NCI-H345 (cell line): ENCODE measurements at regions not wholly inside any gene's neighbourhood (a gene's known extent, or its start where the extent isn't known, plus 50 kb on each side); places are given as distances from the start of the nearest gene placed in this dataset.

Experiments used
- DNase-seq: peaks from one replicate; lab custom pipeline; 2025; lab: John Stamatoyannopoulos, UW

DNA sequence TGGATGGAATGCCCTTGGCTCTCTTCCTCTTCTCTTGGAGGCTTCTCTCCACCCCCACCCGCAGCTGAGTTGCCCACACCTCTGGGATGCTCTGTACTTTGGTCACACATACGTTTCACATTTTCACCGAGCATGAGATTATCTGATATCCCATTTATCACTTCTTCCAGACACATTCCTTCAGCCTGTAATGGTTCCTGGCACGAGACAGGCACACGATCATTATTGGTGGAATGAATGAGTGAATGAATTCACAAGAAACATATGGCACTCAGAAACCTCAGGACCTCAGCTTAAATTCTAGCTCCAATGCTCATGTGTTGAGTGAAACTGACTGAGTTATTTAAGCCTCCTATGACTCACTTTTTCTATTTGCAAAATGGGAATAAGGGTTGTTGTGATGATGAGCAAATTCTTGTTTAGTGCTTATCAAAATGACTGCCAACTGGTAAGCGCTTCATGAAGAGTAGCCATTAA lies 242.7 kb upstream of the JUN start:
- DNase-seq, result no peak

DNA sequence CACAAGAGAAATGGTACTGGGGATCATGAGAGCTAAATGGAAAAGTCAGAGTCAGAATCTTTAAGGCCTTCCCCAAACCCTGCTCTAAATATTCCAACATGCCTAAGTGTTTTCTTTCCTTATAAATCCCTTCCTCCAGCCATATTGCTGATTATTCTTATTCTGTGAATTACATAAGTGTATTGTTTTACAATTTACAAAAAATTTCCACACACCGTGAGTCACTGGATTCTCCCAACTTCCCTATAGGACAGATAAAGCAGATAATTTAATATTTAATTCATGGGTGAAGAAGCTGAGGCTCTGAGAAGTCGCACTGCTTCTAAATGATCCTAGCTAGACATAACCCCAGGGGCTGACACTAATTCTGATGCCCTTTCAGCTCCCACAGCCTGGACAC lies 243.3 kb upstream of the JUN start:
- DNase-seq, result no peak

DNA sequence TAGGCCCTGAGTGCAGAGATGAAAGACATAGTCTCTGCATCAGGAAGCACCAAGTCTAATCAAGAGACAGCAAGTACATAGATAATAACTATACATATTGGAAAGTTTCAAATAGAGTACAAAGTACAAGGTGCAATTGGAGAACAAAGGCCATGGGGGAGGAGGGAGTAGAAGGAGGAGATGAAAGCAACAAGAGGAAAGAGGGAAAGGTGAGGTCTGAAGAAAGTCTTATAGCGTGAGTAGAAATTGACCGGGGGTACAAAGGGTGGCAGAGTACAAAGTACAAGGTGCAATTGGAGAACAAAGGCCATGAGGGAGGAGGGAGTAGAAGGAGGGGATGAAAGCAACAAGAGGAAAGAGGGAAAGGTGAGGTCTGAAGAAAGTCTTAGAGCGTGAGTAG lies 244.2 kb upstream of the JUN start:
- DNase-seq, result no peak

GRCh38 chr1:59029411-59030167 lies 245.7 kb upstream of the JUN start:
- no peak for DNase-seq

GRCh38 chr1:59032228-59032627 lies 248.4 kb upstream of the JUN start:
- DNase-seq, result no peak

DNA sequence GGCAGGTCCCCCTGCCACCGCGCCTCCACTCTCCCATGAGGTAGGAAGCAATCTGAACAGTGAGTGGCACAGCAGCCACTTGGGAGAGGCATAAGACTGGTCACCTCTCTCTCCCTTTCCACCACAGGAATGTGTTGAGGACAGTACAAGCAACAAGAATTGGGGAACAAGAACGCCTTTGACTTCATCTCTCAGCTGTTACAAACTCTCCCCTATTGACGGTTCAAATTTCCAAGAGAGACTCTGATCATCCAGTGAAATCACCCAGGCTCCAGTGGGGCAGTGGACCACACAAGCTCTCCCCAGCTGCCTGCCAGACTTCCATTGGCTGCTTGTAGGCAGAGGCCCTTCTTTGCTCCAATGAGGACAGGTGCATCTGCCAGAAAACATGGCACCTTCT lies 249.9 kb upstream of the JUN start:
- DNase-seq, result no peak

DNA sequence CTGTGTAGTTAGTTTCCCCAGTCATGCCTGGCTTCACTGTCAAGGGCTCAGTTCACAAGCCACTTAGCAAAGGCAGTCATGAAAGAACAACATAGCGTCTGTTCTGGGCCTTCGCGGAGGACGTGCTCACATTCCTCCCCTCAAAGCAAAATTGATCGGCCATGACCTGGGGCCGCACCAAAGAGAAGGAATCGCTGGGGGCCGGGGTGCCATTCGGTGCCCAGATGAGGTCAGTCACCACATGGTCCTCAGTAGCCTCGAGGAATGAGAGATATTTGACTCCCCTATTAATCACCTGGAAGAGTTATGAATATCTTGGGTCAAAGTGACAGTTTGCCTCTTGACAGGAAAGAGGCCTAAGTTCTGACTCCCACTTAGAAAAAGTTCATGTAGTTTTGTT lies 251.1 kb upstream of the JUN start:
- no peak for DNase-seq

DNA sequence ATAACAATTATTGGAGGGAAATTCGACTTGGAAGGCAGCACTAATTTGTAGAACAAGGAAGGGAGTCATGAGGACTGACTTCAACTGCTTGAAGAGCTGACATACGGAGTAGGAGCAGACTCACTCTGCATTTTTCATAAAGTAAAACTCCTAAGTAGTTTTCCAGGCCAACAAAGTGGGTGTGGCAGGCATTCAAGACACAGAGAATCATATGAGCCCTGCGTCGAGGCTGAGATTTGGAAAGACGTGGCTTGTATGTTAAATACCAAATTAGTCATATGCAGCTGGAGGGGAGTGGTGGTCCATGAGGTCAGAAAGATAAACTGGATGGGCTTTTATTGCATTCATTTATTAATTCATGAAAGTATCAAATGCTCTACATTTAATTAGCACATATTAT lies 255.7 kb upstream of the JUN start:
- DNase-seq, result no peak

GRCh38 chr1:59040486-59040885 lies 256.4 kb upstream of the FGGY start:
- DNase-seq, result no peak

DNA sequence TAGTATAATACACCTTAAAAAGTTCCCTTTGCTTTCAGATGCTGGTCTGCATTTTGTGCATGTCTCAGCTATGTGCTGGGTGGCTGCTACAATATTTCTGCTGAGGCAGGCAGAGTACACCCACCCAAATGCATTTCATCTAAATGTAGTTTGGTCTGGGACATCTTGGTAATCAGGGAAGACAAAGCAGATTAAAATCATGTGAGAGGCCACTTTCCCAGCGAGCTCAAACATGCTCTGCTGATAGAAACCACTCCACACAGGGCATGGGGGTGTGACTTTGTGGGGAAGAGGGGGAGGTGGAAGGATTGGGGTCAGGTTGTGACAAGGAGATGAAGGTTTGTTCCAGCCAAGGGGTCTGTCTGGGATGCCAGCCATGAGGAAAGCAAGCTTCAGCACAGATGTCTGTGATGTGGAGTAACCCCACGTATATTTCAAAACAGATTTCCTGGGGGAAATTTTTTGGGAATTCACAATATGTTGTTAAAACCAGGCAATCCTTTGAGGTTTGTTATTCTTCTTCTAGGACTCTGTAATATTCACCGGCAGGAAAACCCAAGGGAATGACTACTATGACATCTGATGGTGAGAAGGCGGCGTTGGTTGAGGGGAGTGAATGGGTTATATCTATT lies 255.1 kb upstream of the FGGY start:
- DNase-seq, result no peak

DNA sequence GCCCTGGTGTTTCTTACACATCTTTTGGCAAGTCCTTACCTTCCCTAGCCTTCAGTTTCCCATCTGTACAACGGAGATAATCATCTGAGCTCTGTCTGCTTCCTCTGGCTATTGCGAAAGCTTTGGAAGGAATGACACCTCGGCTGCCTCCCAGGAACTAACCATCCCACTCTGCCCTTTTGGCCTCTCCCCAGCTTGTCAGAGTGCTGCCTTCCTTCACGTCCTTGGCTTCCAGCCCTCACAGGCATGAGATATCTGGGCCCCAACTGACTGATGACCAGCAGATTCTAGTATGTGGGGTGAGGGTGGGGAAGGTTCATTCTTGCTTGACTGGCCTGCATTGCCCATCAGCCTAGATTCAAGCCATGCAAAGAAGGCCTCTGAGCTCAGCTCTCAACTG lies 253.1 kb upstream of the FGGY start:
- DNase-seq, result no peak

- no peak for DNase-seq
Observed at GRCh38 chr1:59044535-59045121, 252.3 kb upstream of the FGGY start.

GRCh38 chr1:59045137-59045536 lies 251.8 kb upstream of the FGGY start:
- DNase-seq, result no peak

DNA sequence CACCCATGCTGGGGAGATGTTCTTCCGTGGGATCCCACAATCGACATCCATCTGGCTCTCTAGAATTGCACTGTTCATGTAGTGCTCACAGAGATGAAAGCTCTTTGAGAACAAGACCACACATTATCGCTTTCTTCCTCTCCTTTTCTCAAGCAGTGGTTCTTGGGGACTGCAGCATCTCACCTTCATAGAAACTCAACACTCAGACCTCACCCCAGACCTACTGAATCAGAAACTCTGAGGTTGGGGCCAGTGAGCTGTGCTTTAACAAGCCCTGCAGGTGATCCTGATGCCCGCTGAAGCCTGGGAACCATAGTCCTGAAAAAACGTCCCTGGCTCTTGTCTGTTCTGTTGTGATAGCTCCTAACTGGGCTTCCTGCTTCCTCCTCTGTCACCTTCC lies 251.3 kb upstream of the FGGY start:
- DNase-seq, result no peak

DNA sequence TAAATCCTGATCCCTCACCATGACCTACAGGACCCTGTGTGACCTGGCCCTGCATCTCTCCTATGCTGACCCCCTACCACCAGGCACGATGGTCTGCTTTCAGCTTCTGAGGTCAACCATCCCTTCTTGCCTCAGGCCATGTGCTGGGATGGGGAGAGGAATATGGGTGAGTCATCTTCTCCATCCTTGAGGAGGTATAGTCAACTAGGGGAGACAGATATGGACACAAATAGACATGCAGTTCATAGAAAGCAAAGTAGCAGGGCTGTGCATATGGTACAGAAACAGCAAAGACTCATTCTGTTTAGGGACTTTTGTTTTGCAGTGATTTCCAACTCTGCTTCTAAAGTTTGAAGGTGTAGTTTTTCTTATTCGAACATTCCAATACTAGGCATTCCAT lies 250.8 kb upstream of the FGGY start:
- DNase-seq, result no peak

GRCh38 chr1:59046730-59047157 lies 250.2 kb upstream of the FGGY start:
- no peak for DNase-seq

- DNase-seq, result no peak
Observed at GRCh38 chr1:59051007-59051406, 245.9 kb upstream of the FGGY start.

DNA sequence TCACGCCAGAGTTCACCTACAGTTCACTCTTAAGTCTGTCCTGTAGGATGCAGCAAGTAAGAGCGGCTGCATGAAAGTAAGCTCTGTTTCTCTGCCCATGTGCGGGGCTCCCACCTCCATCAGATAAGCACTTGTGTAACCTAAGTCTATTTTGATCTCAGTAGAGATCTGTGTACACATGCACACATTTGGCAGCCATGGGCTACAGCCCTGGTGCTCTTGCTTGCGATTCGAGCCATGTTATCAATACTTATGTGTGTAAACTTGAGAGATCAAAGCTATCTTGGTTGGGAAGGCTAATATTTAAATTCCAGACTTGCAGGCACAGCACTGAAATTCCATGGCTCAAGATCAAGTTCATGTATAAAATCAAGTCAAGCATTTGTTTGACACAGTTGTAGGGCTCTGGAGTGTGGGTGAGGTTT lies 244.7 kb upstream of the FGGY start:
- no peak for DNase-seq

DNA sequence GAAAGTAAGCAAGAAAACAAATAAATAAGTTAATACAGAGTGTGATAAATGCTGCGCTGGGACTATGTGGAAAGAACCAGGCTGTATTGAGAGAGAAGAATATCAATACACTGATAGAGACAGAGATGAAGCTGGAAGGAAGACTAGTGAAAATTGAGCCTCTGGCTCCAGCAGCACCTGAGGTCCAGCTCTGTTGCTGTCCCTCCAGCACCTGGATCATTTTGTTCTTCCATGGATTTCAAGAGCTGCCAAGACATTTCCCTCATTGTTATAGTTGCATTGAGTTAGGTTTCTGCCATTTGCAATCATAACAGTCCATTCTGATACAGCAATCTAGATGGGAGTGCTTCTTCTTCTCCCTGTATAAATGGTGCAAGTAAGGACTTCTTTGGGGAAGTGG lies 242.7 kb upstream of the FGGY start:
- no peak for DNase-seq

- DNase-seq, result no peak
Observed at GRCh38 chr1:59055908-59056719, 240.8 kb upstream of the FGGY start.

DNA sequence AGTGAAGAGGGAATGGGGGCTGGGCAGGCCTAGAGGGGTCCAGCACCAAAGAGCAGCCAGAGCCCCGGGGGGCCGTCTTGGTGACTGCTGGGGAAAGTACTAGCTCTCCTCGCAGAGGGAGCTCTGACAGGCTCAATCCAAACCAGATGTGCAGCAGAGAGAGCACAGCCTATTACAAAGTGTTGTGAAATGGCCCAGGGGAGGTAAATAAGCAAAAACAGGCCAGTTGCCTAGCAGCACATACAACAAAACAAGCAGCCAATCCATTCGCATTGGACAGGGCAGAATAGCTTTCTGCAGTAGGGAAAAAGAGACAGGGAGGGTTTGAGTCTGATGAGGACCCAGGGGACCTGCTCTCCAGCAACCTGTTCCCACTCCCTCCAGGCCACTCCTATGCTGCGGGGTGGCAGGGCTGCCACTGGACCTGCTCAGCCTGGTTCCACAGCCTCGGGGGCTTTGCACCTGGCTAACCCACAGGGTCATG lies 239.6 kb upstream of the FGGY start:
- peak; percentile 19 for DNase-seq

GRCh38 chr1:59057796-59058195 lies 239.1 kb upstream of the FGGY start:
- no peak for DNase-seq
